ENCODE measurements at regions not wholly inside any gene's neighbourhood (a gene's known extent, or its start where the extent isn't known, plus 50 kb on each side); places are given as distances from the start of the nearest gene placed in this dataset.

DNA sequence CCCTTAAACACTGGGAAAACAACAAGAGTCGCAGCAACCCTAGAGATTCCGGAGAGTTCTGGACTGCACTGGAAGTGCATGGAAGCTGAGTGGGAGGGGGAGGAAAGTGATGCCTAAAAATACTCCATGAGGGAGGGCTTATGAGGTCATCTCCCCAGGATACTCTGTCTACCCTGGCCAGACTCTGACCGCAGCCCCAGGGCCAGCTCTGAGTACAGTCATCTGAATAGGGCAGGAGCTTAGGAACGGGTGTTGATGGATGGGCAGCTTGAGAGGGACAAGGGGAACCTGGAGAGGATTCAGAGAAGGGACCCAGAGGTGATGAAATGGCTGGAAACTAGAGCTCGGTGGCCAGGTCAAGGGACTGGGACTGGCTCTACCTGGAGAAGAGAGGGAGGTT is 79.3 kb upstream of the IGFBP5 start:
- no peaks in the 10 kb centered on the region for H3K36me3 ChIP-seq
- intact Hi-C loops (cut with DNase I): no loop called here
- H3K27ac ChIP-seq: no peak overlapping the region
- no peak overlapping the region for H3K4me3 ChIP-seq
- WGBS, 3 donors: 67 to 89% (median 76%) methylated on average over 5 of the region's 5 CpGs
- no peaks in the 10 kb centered on the region for H3K9me3 ChIP-seq
- DNase-seq: no peak
- TF ChIP-seq, protein P1, sequence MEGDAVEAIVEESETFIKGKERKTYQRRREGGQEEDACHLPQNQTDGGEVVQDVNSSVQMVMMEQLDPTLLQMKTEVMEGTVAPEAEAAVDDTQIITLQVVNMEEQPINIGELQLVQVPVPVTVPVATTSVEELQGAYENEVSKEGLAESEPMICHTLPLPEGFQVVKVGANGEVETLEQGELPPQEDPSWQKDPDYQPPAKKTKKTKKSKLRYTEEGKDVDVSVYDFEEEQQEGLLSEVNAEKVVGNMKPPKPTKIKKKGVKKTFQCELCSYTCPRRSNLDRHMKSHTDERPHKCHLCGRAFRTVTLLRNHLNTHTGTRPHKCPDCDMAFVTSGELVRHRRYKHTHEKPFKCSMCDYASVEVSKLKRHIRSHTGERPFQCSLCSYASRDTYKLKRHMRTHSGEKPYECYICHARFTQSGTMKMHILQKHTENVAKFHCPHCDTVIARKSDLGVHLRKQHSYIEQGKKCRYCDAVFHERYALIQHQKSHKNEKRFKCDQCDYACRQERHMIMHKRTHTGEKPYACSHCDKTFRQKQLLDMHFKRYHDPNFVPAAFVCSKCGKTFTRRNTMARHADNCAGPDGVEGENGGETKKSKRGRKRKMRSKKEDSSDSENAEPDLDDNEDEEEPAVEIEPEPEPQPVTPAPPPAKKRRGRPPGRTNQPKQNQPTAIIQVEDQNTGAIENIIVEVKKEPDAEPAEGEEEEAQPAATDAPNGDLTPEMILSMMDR (IDR thresholded peaks at IDR 0.05): no peak
- no peak for TF ChIP-seq POLR2A (IDR thresholded peaks at IDR 0.05)
- no peak for TF ChIP-seq EP300 (IDR thresholded peaks at IDR 0.05)
- peaks cover 8% of the 10 kb centered on the region for H3K4me1 ChIP-seq (ENCODE audit: insufficient read depth)
- no peaks in the 10 kb centered on the region for H3K27me3 ChIP-seq

DNA sequence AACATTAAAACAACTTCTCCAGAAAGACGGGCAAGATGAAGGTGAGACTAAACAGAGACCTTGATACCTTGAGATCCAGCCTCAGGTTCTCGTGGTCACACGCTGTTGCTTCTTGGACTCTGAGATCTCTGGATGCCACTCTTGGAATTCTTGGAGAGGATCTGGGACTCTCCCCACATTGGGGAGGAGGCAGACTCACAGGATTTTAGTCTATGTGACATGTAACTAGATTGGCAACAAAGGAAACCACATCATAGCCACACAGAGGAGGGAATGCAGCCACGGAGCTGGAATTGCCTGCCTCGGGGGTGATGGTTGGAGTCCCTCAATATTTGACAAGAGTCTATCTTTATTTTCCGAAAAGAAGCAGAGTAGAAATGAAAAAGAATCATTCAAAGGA is 78.8 kb upstream of the IGFBP5 start:
- TF ChIP-seq, protein P1 (IDR thresholded peaks at IDR 0.05): no peak
- no peak for TF ChIP-seq EP300 (IDR thresholded peaks at IDR 0.05)
- TF ChIP-seq POLR2A (IDR thresholded peaks at IDR 0.05): no peak
- DNase-seq: no peak
- Histone ChIP-seq H3K4me3 (no peak overlapping the region), H3K36me3 (no peaks in the 10 kb centered on the region), H3K4me1 (ENCODE audit: insufficient read depth) (peaks cover 8% of the 10 kb centered on the region), H3K27me3 (no peaks in the 10 kb centered on the region), H3K9me3 (no peaks in the 10 kb centered on the region), H3K27ac (no peak overlapping the region)
- intact Hi-C loops (cut with DNase I): no loop called here
- 80 to 91% (median 90%) methylated on average over 6 of the region's 6 CpGs for WGBS, 3 donors

DNA sequence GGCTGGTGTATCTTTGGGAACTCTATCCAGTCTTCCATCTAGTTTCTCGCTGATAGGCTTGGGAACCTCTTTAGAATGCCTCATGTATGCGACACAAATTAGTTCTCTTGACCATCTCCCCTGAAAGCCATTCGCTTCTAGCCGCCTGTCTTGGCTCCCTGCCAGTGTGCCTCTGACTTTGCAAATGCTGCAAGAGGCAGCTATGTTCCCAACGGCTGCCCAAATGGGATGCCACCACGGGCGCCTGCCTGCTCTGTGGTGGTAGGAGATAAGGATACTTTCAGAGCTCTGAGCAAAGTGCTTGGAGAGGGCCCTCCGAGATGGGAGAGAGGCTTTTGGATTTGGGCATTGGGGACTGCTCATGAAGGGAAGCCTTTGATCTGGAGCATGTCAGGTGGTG is 77.7 kb upstream of the IGFBP5 start:
- H3K27ac ChIP-seq: no peak overlapping the region
- 62 to 75% (median 67%) methylated on average over 8 of the region's 8 CpGs for WGBS, 3 donors
- no peaks in the 10 kb centered on the region for H3K9me3 ChIP-seq
- peak in 1 of 5 donors; percentile 59 for DNase-seq
- H3K27me3 ChIP-seq: no peaks in the 10 kb centered on the region
- no peaks in the 10 kb centered on the region for H3K36me3 ChIP-seq
- H3K4me3 ChIP-seq: no peak overlapping the region
- peaks cover 8% of the 10 kb centered on the region for H3K4me1 ChIP-seq (ENCODE audit: insufficient read depth)
- intact Hi-C loops (cut with DNase I): no loop called here
- TF ChIP-seq, protein P1 (IDR thresholded peaks at IDR 0.05): no peak
- TF ChIP-seq EP300 (IDR thresholded peaks at IDR 0.05): no peak
- TF ChIP-seq POLR2A (IDR thresholded peaks at IDR 0.05): no peak

DNA sequence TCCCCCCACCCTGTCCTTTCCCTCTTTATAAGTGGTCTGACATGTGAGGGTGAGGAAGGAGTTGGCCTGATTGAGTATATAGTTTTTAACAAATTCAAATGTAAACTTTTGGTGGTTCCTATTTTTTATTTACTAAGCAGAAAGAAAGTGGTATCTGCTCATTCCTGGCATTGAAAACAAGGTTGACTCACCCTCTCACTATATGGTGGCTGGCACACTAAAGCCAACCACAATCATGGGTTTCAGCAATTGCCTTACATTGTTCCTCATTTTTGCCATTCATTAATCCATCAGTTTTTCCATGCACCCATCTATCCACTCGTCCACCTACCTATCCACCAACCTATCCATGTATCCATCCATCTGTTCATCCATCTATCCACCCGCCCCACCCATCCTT is 75.4 kb upstream of the IGFBP5 start:
- Histone ChIP-seq H3K27me3 (no peaks in the 10 kb centered on the region), H3K9me3 (no peaks in the 10 kb centered on the region), H3K4me1 (ENCODE audit: insufficient read depth) (peaks cover 13% of the 10 kb centered on the region), H3K27ac (no peak overlapping the region), H3K4me3 (no peak overlapping the region), H3K36me3 (no peaks in the 10 kb centered on the region)
- 92 to 97% (median 95%) methylated on average over 2 of the region's 2 CpGs for WGBS, 3 donors
- TF ChIP-seq, protein P1 (IDR thresholded peaks at IDR 0.05): no peak
- TF ChIP-seq POLR2A (IDR thresholded peaks at IDR 0.05) (no peak), EP300 (IDR thresholded peaks at IDR 0.05) (no peak)
- intact Hi-C loops (cut with DNase I): no loop called here
- no peak for DNase-seq

DNA sequence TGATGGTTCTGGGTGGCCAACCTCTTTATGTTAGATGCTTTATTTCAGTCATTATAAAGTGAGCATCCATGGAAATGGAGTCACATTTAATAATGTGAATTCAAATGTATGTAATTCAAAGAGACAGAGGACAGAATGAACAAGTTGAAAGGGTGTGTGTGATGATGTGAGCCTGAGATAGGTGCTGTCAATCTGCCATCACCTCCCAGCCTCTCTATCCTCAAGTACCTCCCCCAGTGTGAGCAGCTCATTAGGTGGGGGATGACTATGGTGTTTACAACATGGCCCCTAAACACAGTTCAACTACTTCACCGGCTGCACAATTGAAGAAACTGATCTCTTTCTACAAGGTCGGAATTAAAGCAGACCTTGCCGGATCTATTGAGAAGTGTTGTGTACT is 74.7 kb upstream of the IGFBP5 start:
- 63 to 84% (median 67%) methylated on average over 3 of the region's 3 CpGs for WGBS, 3 donors

More for the DNA sequence above, 74.7 kb upstream of the IGFBP5 start:
- peaks cover 14% of the 10 kb centered on the region for H3K4me1 ChIP-seq (ENCODE audit: insufficient read depth)
- DNase-seq: no peak
- H3K4me3 ChIP-seq: no peak overlapping the region
- intact Hi-C loops (cut with DNase I): no loop called here
- no peaks in the 10 kb centered on the region for H3K27me3 ChIP-seq
- H3K9me3 ChIP-seq: no peaks in the 10 kb centered on the region
- H3K36me3 ChIP-seq: no peaks in the 10 kb centered on the region
- H3K27ac ChIP-seq: no peak overlapping the region
- TF ChIP-seq, protein P1 (IDR thresholded peaks at IDR 0.05): no peak
- TF ChIP-seq EP300 (IDR thresholded peaks at IDR 0.05) (no peak), POLR2A (IDR thresholded peaks at IDR 0.05) (no peak)
